ENCODE measurements at regions not wholly inside any gene's neighbourhood (a gene's known extent, or its start where the extent isn't known, plus 50 kb on each side); places are given as distances from the start of the nearest gene placed in this dataset.

DNA sequence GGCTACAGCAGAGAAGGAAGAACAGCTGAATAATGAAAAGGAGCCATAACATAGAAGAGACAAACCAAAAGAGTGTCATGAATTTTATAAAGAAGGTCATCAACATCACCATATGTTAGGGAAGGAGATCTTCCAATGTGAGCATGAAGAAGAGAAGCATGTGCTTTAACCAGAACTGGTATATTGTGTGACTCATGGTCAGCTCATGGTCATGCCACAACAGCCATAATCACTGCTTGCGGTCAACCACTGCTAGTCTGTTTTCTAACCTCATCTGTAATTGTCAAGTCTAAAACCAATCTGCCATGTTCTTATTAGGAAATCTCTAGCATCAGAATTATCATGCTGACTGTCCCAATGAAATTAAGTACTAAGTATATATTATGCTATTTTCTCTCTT, 204.1 kb upstream of the VRK2 start:
- CTCF ChIA-PET = no interaction called here
- no TSS peak for BruUV-seq (replicated peaks)
- ATAC-seq (no peak), DNase-seq (ENCODE audit: low read depth, low spot score) (no peak)
- Histone ChIP-seq H3K4me1 (ENCODE audit: control insufficient read depth, insufficient read depth, low read length) (no peaks in the 10 kb centered on the region), H3K9me3 (ENCODE audit: control insufficient read depth, insufficient read depth, low read depth, low read length) (no peaks in the 10 kb centered on the region), H3K4me3 (ENCODE audit: low read depth in 2 of 2, low read length in 2 of 2) (no peak overlapping the region), H3K27me3 (ENCODE audit: control insufficient read depth, insufficient read depth, low read length) (no peaks in the 10 kb centered on the region), H3K27ac (ENCODE audit: low read length) (no peak overlapping the region), H3K36me3 (ENCODE audit: control insufficient read depth, insufficient read depth, low read length) (no peaks in the 10 kb centered on the region; the same call in 1 of the 2 replicates)
- intact Hi-C loops (cut with micrococcal nuclease; ENCODE audit: unreplicated experiment) = no loop called here
- in situ Hi-C loops (cut with HindIII; ENCODE audit: low pct_unique_long_range_greater_than_20kb, low sequenced_read_pairs) = no loop called here
- TF ChIP-seq SIN3A (IDR thresholded peaks at IDR 0.05; ENCODE audit: borderline replicate concordance, insufficient read depth, low read depth, low read length) (no peak), CTCF (IDR thresholded peaks at IDR 0.05) (no peak), TCF7L2 (IDR thresholded peaks at IDR 0.05; ENCODE audit: low read depth, low read length) (no peak), POLR2AphosphoS5 (IDR thresholded peaks at IDR 0.05; ENCODE audit: low read depth, low read length) (no peak)
- TF ChIP-seq, protein P1, sequence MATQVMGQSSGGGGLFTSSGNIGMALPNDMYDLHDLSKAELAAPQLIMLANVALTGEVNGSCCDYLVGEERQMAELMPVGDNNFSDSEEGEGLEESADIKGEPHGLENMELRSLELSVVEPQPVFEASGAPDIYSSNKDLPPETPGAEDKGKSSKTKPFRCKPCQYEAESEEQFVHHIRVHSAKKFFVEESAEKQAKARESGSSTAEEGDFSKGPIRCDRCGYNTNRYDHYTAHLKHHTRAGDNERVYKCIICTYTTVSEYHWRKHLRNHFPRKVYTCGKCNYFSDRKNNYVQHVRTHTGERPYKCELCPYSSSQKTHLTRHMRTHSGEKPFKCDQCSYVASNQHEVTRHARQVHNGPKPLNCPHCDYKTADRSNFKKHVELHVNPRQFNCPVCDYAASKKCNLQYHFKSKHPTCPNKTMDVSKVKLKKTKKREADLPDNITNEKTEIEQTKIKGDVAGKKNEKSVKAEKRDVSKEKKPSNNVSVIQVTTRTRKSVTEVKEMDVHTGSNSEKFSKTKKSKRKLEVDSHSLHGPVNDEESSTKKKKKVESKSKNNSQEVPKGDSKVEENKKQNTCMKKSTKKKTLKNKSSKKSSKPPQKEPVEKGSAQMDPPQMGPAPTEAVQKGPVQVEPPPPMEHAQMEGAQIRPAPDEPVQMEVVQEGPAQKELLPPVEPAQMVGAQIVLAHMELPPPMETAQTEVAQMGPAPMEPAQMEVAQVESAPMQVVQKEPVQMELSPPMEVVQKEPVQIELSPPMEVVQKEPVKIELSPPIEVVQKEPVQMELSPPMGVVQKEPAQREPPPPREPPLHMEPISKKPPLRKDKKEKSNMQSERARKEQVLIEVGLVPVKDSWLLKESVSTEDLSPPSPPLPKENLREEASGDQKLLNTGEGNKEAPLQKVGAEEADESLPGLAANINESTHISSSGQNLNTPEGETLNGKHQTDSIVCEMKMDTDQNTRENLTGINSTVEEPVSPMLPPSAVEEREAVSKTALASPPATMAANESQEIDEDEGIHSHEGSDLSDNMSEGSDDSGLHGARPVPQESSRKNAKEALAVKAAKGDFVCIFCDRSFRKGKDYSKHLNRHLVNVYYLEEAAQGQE (IDR thresholded peaks at IDR 0.05; ENCODE audit: insufficient read depth in 1 of 2, low read depth in 2 of 2, low read length in 1 of 2) = no peak
- POLR2A ChIA-PET = no interaction called here

DNA sequence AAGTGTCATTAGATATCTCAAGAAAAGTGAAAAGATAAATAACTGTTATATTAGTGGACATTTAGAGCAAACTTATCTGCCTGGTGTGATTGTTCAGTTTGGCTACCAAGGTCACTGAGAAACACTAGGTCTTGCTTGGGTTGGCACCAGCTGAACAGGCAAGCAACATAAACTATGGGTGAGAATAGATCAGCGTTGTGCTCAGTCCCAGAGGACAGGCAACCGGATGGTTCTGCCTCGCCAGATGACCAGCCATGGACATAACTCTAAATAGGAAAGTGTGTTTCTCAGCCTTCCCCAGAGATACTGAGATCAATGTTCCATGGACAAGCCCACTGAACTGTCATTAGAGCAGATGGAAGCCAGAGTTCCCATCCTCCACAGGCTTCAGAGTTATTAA, 203.4 kb upstream of the VRK2 start:
- DNase-seq (ENCODE audit: low read depth, low spot score) (no peak), ATAC-seq (no peak)
- Histone ChIP-seq H3K36me3 (ENCODE audit: control insufficient read depth, insufficient read depth, low read length) (no peaks in the 10 kb centered on the region; the same call in 1 of the 2 replicates), H3K9me3 (ENCODE audit: control insufficient read depth, insufficient read depth, low read depth, low read length) (no peaks in the 10 kb centered on the region), H3K27ac (ENCODE audit: low read length) (no peak overlapping the region), H3K4me3 (ENCODE audit: low read depth in 2 of 2, low read length in 2 of 2) (no peak overlapping the region), H3K4me1 (ENCODE audit: control insufficient read depth, insufficient read depth, low read length) (no peaks in the 10 kb centered on the region), H3K27me3 (ENCODE audit: control insufficient read depth, insufficient read depth, low read length) (no peaks in the 10 kb centered on the region)
- in situ Hi-C loops (cut with HindIII; ENCODE audit: low pct_unique_long_range_greater_than_20kb, low sequenced_read_pairs) (no loop called here), intact Hi-C loops (cut with micrococcal nuclease; ENCODE audit: unreplicated experiment) (no loop called here)
- CTCF ChIA-PET = no interaction called here
- TF ChIP-seq CTCF (IDR thresholded peaks at IDR 0.05) = no peak
- no peak for TF ChIP-seq TCF7L2 (IDR thresholded peaks at IDR 0.05; ENCODE audit: low read depth, low read length)
- TF ChIP-seq POLR2AphosphoS5 (IDR thresholded peaks at IDR 0.05; ENCODE audit: low read depth, low read length) = no peak
- TF ChIP-seq SIN3A (IDR thresholded peaks at IDR 0.05; ENCODE audit: borderline replicate concordance, insufficient read depth, low read depth, low read length) = no peak
- TF ChIP-seq, protein P1 (IDR thresholded peaks at IDR 0.05; ENCODE audit: insufficient read depth in 1 of 2, low read depth in 2 of 2, low read length in 1 of 2) = no peak
- BruUV-seq (replicated peaks) = no TSS peak
- POLR2A ChIA-PET = no interaction called here

Data from Panc1 (cell line).